GM18507 (cell line): ENCODE measurements at regions not wholly inside any gene's neighbourhood (a gene's known extent, or its start where the extent isn't known, plus 50 kb on each side); places are given as distances from the start of the nearest gene placed in this dataset.

Source experiments
- DNase-seq: peaks from one replicate; pipeline ENCODE4 v3.0.0; 2011; ENCODE audit warnings: low read depth; ENCODE audit not compliant: insufficient read length; ENCODE audit errors: extremely low spot score
- FAIRE-seq: peaks from 2 replicates; lab custom pipeline; 2011; peaks lifted over from hg19 to GRCh38; lab: Jason Lieb, UNC

- DNase-seq = no peak
- no peak for FAIRE-seq
Measured at GRCh38 chr4:31374256-31374960, 654.2 kb downstream of the PCDH7 start.

GRCh38 chr4:31375936-31376335, 655.8 kb downstream of the PCDH7 start:
- no peak for FAIRE-seq
- DNase-seq = no peak

GRCh38 chr4:31379364-31379763, 659.2 kb downstream of the PCDH7 start:
- DNase-seq (no peak), FAIRE-seq (no peak)

- DNase-seq (no peak), FAIRE-seq (no peak)
Measured at GRCh38 chr4:31383767-31384166, 663.6 kb downstream of the PCDH7 start.

GRCh38 chr4:31390849-31391248, 670.7 kb downstream of the PCDH7 start:
- FAIRE-seq (no peak), DNase-seq (no peak)

- DNase-seq (no peak), FAIRE-seq (no peak)
Measured at GRCh38 chr4:31391976-31392375, 671.8 kb downstream of the PCDH7 start.

GRCh38 chr4:31392923-31393322, 672.8 kb downstream of the PCDH7 start:
- FAIRE-seq (no peak), DNase-seq (no peak)

GRCh38 chr4:31408121-31408520, 688.0 kb downstream of the PCDH7 start:
- FAIRE-seq = no peak

GRCh38 chr4:31411565-31411964, 691.4 kb downstream of the PCDH7 start:
- no peak for FAIRE-seq
- DNase-seq = no peak

More at GRCh38 chr4:31408121-31408520, 688.0 kb downstream of the PCDH7 start:
- DNase-seq = no peak

- DNase-seq (no peak), FAIRE-seq (no peak)
Measured at GRCh38 chr4:31415629-31416028, 695.5 kb downstream of the PCDH7 start.

GRCh38 chr4:31416498-31416897, 696.3 kb downstream of the PCDH7 start:
- DNase-seq = no peak
- FAIRE-seq = no peak

GRCh38 chr4:31417040-31417439, 696.9 kb downstream of the PCDH7 start:
- DNase-seq = no peak
- FAIRE-seq = no peak

GRCh38 chr4:31422006-31422405, 701.8 kb downstream of the PCDH7 start:
- FAIRE-seq (no peak), DNase-seq (no peak)

GRCh38 chr4:31427691-31428090, 707.5 kb downstream of the PCDH7 start:
- DNase-seq (no peak), FAIRE-seq (no peak)

- no peak for DNase-seq
- FAIRE-seq = no peak
Measured at GRCh38 chr4:31442236-31442635, 722.1 kb downstream of the PCDH7 start.

- no peak for DNase-seq
- FAIRE-seq = no peak
Measured at GRCh38 chr4:31445526-31445925, 725.4 kb downstream of the PCDH7 start.

GRCh38 chr4:31455612-31456011, 735.4 kb downstream of the PCDH7 start:
- DNase-seq (no peak), FAIRE-seq (no peak)

GRCh38 chr4:31458813-31459212, 738.6 kb downstream of the PCDH7 start:
- DNase-seq (no peak), FAIRE-seq (no peak)

- FAIRE-seq = no peak
Measured at GRCh38 chr4:31461421-31461820, 741.3 kb downstream of the PCDH7 start.

GRCh38 chr4:31467781-31468180, 747.6 kb downstream of the PCDH7 start:
- FAIRE-seq (no peak), DNase-seq (no peak)

More at GRCh38 chr4:31461421-31461820, 741.3 kb downstream of the PCDH7 start:
- DNase-seq = no peak

GRCh38 chr4:31474221-31474620, 754.1 kb downstream of the PCDH7 start:
- FAIRE-seq = no peak
- DNase-seq = no peak

- FAIRE-seq (no peak), DNase-seq (no peak)
Measured at GRCh38 chr4:31482691-31483090, 762.5 kb downstream of the PCDH7 start.
